Stimulated activated CD4-positive, alpha-beta T cell treated with anti-CD3 and anti-CD28 coated beads, Interleukin-12 subunit alpha, Interleukin-12 subunit beta, amount 100 ng/mL, for 24 hours (primary cell): ENCODE measurements at regions not wholly inside any gene's neighbourhood (a gene's known extent, or its start where the extent isn't known, plus 50 kb on each side); places are given as distances from the start of the nearest gene placed in this dataset.

Experiments
- DNase-seq, 2 experiments: peaks; one replicate each; pipeline ENCODE4 v3.0.0-alpha.2; 2020; ENCODE audit warnings: low read depth in 2 of 2

GRCh38 chr4:140213116-140213515 is 59.1 kb upstream of the MAML3 start:
- no peak for DNase-seq

GRCh38 chr4:140212646-140213045 is 58.7 kb upstream of the MAML3 start:
- DNase-seq = no peak

DNA sequence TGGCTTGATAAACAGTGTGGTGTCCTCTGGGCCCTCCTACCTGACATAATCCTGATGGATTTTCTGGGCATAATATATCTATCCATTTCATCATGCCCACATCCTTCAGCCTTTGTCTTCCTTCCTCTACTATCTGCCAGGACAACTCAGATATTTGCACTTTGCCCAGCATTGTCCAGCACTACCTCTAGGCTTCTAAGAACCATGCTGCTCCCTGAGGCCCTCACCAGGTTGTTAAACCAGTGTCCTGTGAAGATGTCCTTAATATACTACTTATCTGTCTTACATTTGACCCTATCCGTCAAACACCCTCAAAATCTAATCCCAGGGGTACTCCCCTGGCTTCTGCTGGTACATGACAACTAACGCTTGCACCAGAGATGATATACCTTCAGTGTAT is 58.2 kb upstream of the MAML3 start:
- DNase-seq = no peak

DNA sequence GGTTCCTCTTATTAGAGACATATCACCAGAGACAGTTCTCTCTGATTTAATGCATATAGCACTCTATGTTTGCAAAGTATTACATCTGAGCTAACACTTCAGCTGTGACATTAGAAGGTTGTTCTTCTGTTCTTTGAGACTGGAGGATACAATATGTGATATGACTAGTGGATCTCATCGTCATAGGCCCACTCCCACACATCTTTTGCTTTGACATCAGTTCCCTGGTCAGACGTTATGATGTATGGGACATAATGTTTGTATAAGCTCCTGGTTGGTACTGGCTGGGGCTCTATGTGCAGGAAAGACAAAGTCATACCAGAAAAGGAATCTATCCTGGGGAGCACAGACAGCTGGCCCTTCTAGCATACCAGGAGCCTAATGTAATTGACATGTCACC is 57.7 kb upstream of the MAML3 start:
- DNase-seq = no peak

- DNase-seq = no peak
Measured at GRCh38 chr4:140211161-140211560, 57.2 kb upstream of the MAML3 start.

DNA sequence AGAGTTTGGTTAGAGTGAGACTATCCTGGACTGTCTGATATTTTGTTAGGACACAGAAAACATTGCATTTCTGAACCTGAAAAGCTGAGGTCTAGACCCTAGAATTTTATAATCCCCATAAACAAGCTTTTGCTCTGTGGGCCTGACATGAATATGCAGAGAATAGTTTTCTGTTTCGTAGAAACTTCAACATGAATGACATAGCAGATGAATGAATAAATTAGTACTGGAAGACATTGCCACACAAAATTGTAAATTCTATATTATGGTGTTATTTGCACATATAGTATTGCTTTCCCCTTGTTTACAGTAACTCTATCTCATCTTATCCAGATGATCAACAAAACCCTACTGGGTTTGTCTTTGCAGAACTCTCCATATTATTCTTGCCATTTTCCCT is 54.9 kb upstream of the MAML3 start:
- DNase-seq = no peak
